ENCODE measurements at regions not wholly inside any gene's neighbourhood (a gene's known extent, or its start where the extent isn't known, plus 50 kb on each side); places are given as distances from the start of the nearest gene placed in this dataset.

DNA sequence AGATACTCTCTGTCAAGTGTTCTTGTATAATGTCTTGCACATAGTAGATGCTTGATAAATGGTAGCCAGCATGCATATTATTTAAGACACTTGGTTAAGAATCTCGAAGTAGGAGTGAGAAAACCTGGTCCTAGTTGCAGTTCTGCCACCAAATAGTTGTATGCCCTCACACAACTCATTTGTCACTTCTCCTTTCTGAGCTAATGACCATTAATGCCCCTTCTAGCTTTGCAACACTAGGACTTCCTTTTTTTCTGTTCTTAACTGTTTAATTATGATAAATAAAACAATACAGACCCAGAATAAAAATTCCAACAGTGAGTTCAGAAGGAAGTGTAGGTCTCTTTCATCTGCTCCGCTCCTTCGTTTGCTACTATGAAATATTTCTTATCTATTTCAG, 453.6 kb downstream of the TMEM135 start:
- no peak overlapping the region for H3K4me3 Mint-ChIP-seq
- no peak overlapping the region for H3K27ac Mint-ChIP-seq
- intact Hi-C loops (cut with micrococcal nuclease): no loop called here
- no peaks in the 10 kb centered on the region for H3K36me3 Mint-ChIP-seq (ENCODE audit: low read depth)
- H3K4me1 Mint-ChIP-seq (ENCODE audit: low read depth): no peaks in the 10 kb centered on the region
- H3K27me3 Mint-ChIP-seq (ENCODE audit: insufficient read depth): no peaks in the 10 kb centered on the region
- H3K9me3 Mint-ChIP-seq: no peaks in the 10 kb centered on the region
- no peak for DNase-seq (ENCODE audit: low spot score)

DNA sequence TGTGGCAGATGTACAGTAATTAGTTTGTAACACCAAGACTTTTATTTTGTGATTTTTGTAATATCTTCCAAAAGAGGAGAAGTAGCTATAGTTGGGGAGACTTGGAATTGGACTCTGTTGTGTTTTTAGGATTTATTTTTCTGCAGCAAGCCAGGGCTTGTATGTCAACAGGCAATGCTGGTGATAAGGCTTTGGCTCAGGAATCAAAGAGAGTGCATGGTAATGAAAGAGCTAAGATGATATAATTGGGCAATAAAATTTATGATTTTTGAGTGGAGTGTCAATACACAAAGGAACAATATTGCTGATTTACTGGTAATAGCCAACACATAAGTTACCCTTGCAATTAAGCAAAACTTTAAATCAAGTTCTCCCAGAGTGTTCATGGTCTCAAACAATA, 452.9 kb downstream of the TMEM135 start:
- H3K27ac Mint-ChIP-seq: no peak overlapping the region
- H3K27me3 Mint-ChIP-seq (ENCODE audit: insufficient read depth): no peaks in the 10 kb centered on the region
- no peak for DNase-seq (ENCODE audit: low spot score)

DNA sequence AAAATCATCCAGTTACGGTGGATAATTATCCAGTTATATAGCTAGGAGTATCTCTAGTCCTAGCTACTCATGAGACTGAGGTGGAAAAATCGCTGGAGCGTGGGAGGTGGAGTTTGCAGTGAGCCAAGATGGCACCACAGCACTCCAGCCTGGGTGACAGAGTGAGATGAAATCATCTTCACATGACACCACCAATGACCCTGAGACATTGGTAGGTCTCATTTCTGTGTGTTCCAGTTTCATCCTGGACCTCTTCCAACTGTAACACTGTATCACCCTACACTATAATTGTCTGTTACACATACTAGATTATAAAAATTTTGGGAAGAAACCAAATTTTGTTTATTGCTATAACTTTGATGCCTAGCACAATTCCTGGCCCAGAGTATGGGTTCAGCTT, 446.8 kb downstream of the TMEM135 start:
- Mint-ChIP-seq H3K27me3 (ENCODE audit: insufficient read depth) (no peaks in the 10 kb centered on the region), H3K9me3 (no peaks in the 10 kb centered on the region), H3K4me3 (no peak overlapping the region), H3K27ac (no peak overlapping the region), H3K4me1 (ENCODE audit: low read depth) (no peaks in the 10 kb centered on the region), H3K36me3 (ENCODE audit: low read depth) (no peaks in the 10 kb centered on the region)
- DNase-seq (ENCODE audit: low spot score): no peak
- intact Hi-C loops (cut with micrococcal nuclease): no loop called here

More for the DNA sequence above, 452.9 kb downstream of the TMEM135 start:
- no peaks in the 10 kb centered on the region for H3K4me1 Mint-ChIP-seq (ENCODE audit: low read depth)
- no peaks in the 10 kb centered on the region for H3K9me3 Mint-ChIP-seq
- no peaks in the 10 kb centered on the region for H3K36me3 Mint-ChIP-seq (ENCODE audit: low read depth)
- H3K4me3 Mint-ChIP-seq: no peak overlapping the region
- intact Hi-C loops (cut with micrococcal nuclease): no loop called here

DNA sequence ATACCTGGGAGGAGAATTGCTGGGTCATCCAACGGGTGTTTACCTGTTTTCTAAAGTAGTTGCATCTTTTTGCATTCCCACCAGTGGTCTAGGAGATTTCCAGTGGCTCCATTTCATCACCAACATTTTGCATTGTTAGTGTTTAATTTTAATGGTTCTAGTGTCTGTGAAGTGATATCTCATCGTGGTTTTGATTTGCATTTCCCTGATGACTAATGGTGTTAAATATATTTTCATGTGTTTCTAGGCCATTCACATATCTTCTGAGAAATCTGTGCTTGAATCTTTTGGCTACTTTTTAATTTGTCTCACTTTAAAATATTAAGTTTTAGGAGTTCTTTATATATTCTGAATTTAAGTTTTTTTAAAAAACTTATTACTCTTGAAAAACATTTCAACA, 439.6 kb downstream of the TMEM135 start:
- intact Hi-C loops (cut with micrococcal nuclease): no loop called here
- DNase-seq (ENCODE audit: low spot score): no peak
- no peak overlapping the region for H3K27ac Mint-ChIP-seq
- H3K9me3 Mint-ChIP-seq: no peaks in the 10 kb centered on the region
- no peak overlapping the region for H3K4me3 Mint-ChIP-seq
- no peaks in the 10 kb centered on the region for H3K36me3 Mint-ChIP-seq (ENCODE audit: low read depth)
- H3K4me1 Mint-ChIP-seq (ENCODE audit: low read depth): no peaks in the 10 kb centered on the region
- H3K27me3 Mint-ChIP-seq (ENCODE audit: insufficient read depth): no peaks in the 10 kb centered on the region

DNA sequence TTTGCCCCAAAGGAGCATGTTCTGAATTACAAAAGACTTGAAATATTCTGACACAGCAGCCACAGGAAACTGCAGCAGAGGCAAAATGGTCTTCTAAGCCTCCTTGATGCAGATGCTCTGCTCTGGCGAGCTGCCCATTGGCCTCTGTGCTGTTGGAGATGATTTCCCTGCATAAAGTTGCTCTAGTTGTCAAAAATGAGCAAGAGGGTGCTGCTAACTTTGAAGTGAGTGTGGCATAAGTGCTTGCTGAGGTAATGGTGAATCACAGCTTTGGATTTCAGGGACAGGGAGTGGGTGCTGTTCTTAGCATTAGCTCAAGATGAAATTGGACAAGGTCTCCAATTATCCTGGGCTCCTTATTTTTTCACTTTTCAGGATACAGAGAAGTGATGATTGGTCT, 435.4 kb downstream of the TMEM135 start:
- no peak for DNase-seq (ENCODE audit: low spot score)
- intact Hi-C loops (cut with micrococcal nuclease): no loop called here
- Mint-ChIP-seq H3K36me3 (ENCODE audit: low read depth) (no peaks in the 10 kb centered on the region), H3K4me1 (ENCODE audit: low read depth) (no peaks in the 10 kb centered on the region), H3K4me3 (no peak overlapping the region), H3K27me3 (ENCODE audit: insufficient read depth) (no peaks in the 10 kb centered on the region), H3K27ac (no peak overlapping the region), H3K9me3 (no peaks in the 10 kb centered on the region)

DNA sequence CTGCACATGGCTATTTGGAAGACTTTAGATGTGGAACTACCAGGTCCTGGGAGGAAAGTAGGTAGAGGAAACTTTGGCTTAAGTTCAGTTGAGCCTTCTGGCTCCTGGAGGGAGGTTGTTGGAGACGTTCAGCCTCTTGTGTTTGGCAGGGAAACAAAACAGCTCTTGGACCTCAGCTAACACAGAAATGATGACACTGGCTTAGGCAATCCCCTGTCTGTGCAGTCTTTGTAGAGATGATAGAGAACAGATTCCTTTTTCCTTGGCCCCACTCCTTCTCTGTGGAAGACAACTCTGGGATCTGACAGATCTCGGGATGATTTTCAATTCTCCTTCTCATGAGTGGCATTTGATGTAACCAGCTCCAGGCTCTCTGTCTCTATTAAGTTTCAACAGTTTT, 428.5 kb downstream of the TMEM135 start:
- no peaks in the 10 kb centered on the region for H3K36me3 Mint-ChIP-seq (ENCODE audit: low read depth)

DNA sequence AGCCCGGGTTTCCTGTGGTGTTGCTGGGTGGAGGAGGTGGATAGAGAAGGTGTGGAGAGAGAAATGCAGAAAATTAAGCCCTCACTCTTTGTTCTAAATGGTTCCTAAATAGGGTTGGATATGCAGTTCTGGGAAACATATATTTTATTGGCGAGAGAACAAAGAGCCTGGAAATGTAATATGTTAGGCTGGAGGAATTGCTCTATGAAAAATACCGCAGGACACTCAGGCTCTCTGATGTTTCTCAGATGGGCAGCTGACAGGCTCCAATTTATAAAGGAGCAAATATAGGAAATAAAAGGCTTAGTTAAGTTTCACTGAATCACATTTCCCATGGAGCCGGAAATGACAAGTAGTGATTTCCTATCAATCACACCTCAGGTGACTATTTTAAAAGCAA, 428.0 kb downstream of the TMEM135 start:
- Mint-ChIP-seq H3K9me3 (no peaks in the 10 kb centered on the region), H3K27me3 (ENCODE audit: insufficient read depth) (no peaks in the 10 kb centered on the region), H3K4me3 (no peak overlapping the region), H3K4me1 (ENCODE audit: low read depth) (no peaks in the 10 kb centered on the region), H3K27ac (no peak overlapping the region), H3K36me3 (ENCODE audit: low read depth) (no peaks in the 10 kb centered on the region)
- DNase-seq (ENCODE audit: low spot score): no peak
- intact Hi-C loops (cut with micrococcal nuclease): no loop called here

More for the DNA sequence above, 428.5 kb downstream of the TMEM135 start:
- no peaks in the 10 kb centered on the region for H3K27me3 Mint-ChIP-seq (ENCODE audit: insufficient read depth)
- no peak overlapping the region for H3K27ac Mint-ChIP-seq
- intact Hi-C loops (cut with micrococcal nuclease): no loop called here
- no peak overlapping the region for H3K4me3 Mint-ChIP-seq
- H3K9me3 Mint-ChIP-seq: no peaks in the 10 kb centered on the region
- no peaks in the 10 kb centered on the region for H3K4me1 Mint-ChIP-seq (ENCODE audit: low read depth)
- no peak for DNase-seq (ENCODE audit: low spot score)

DNA sequence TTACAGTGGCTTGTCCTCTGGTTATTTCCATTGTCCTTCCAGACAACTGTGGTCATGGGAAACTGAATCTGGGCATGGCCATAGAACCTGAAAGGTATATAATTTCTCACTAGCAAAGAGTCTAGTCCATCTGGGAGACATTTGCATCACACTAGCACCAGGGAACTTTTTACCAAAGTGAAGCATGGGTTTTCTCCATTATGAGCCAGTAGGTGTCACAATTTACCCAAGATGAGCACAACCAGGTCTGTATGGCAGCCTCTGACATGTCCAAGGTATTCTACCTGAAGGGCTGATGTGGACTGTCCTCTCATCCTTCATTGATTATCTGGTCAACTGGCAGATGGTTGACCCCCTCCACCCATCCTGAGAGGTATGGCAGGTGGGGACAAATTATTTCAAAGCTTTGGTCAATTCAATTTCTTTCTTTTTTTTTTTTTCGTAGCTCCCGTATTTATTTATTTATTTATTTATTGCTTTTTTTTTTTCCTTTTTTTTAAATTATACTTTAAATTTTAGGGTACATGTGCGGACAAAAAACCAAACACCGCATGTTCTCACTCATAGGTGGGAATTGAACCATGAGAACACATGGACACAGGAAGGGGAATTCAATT, 425.9 kb downstream of the TMEM135 start:
- no peak for DNase-seq (ENCODE audit: low spot score)
- H3K27me3 Mint-ChIP-seq (ENCODE audit: insufficient read depth): no peaks in the 10 kb centered on the region
- H3K4me3 Mint-ChIP-seq: no peak overlapping the region
- no peak overlapping the region for H3K27ac Mint-ChIP-seq
- intact Hi-C loops (cut with micrococcal nuclease): no loop called here
- H3K36me3 Mint-ChIP-seq (ENCODE audit: low read depth): no peaks in the 10 kb centered on the region
- H3K4me1 Mint-ChIP-seq (ENCODE audit: low read depth): no peaks in the 10 kb centered on the region
- no peaks in the 10 kb centered on the region for H3K9me3 Mint-ChIP-seq

DNA sequence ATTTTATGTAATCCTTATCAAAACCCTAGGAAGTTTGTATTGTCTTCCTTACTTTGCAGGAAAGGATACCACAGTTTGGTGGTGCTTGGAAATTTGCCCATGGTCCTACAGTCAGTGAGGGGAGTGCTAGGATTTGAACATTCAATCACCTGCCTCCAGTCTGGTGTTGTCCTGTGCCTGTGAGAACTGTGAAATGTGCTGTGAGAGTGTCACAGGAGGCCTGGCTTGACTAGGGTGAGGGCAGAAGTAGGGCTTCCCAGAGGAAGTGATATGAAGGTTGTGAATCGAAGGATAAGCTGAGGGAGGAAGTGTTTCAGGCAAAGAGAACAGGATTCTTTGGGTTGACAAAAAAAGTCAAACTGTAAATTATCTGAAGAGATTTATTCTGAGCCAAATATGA, 424.4 kb downstream of the TMEM135 start:
- no peaks in the 10 kb centered on the region for H3K9me3 Mint-ChIP-seq
- no peak overlapping the region for H3K27ac Mint-ChIP-seq
- no peaks in the 10 kb centered on the region for H3K27me3 Mint-ChIP-seq (ENCODE audit: insufficient read depth)
- no peak for DNase-seq (ENCODE audit: low spot score)
- no peaks in the 10 kb centered on the region for H3K36me3 Mint-ChIP-seq (ENCODE audit: low read depth)
- intact Hi-C loops (cut with micrococcal nuclease): no loop called here
- no peak overlapping the region for H3K4me3 Mint-ChIP-seq
- no peaks in the 10 kb centered on the region for H3K4me1 Mint-ChIP-seq (ENCODE audit: low read depth)

DNA sequence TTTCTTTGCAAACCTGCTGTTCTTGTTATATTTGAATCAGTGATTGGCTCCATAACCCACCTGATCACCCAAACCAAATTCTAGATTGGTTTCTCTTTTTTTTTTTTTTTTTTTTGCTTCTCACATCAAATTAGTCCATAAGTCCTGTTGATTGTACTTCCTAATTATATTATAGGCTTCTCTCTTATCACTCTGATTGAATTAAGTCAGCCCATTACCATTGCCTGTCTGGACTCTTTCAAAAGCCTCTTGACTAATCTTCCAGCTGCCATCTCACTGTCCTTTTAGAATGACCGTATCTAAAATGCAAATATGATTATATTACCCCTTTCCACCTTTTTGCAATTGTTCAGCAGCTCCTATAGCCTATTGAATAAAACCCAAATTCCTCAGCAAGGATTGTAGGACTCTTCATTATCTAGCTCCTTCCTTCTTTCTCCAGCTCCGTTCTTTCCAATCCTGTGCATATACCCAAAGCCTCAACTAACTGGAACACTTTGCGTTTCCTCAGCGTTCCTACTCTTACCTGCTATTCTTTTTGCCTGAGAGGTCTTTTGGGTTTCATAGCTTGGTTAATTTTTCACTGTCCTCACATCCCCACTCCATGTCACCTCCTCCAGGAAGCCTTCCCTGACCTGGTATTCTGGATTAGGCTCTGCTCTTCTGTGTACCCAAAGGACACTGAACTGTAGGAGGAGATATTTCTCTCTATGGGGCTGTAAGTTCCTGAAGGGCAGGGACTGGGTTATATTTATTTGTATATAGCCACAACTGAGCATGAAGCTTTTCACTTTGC, 423.3 kb downstream of the TMEM135 start:
- Mint-ChIP-seq H3K9me3 (no peaks in the 10 kb centered on the region), H3K27ac (no peak overlapping the region), H3K4me3 (no peak overlapping the region), H3K36me3 (ENCODE audit: low read depth) (no peaks in the 10 kb centered on the region), H3K27me3 (ENCODE audit: insufficient read depth) (no peaks in the 10 kb centered on the region), H3K4me1 (ENCODE audit: low read depth) (no peaks in the 10 kb centered on the region)
- intact Hi-C loops (cut with micrococcal nuclease): no loop called here
- no peak for DNase-seq (ENCODE audit: low spot score)

DNA sequence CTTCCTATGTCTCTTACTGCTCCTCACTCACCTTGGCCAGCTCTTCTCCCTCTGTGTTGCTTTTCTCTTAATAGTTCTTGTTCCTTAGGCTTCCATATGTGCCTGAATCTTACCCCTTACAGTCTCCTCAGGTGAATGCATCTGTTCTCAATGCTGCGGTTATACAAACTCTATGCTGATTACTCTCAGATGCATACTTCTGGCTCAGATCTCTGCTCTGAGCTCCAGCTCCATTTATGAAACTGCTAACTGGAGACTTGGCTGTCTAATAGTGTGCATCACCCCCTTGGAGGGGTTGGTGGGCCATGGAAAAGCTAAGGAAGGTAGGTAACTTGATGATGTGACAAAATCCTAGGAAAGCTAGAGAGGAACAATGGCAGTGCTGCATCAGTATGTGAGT, 422.5 kb downstream of the TMEM135 start:
- no peak overlapping the region for H3K4me3 Mint-ChIP-seq
- no peaks in the 10 kb centered on the region for H3K27me3 Mint-ChIP-seq (ENCODE audit: insufficient read depth)
- H3K9me3 Mint-ChIP-seq: no peaks in the 10 kb centered on the region
- intact Hi-C loops (cut with micrococcal nuclease): no loop called here
- H3K36me3 Mint-ChIP-seq (ENCODE audit: low read depth): no peaks in the 10 kb centered on the region
- no peak overlapping the region for H3K27ac Mint-ChIP-seq
- H3K4me1 Mint-ChIP-seq (ENCODE audit: low read depth): no peaks in the 10 kb centered on the region
- DNase-seq (ENCODE audit: low spot score): no peak

DNA sequence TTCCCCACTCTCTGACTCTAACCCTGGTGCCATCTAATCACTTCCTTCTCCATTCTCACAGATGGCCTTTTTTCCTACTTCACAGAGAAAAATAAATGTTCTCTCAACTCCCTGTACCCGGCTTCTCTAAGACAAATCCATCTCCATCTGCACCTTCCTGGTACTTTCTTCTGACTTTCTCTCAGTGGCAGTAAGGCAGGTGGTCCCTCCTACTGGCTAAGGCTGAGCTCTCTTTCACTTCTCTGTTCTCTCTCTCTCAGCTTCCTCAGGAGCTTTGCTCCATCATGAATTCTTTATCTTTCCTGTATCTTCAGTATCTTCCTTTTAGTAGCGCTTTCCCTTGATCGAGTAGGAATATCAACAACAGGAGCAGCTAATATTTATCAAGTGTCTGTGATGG, 421.6 kb downstream of the TMEM135 start:
- Mint-ChIP-seq H3K36me3 (ENCODE audit: low read depth) (no peaks in the 10 kb centered on the region), H3K4me3 (no peak overlapping the region), H3K4me1 (ENCODE audit: low read depth) (no peaks in the 10 kb centered on the region), H3K27me3 (ENCODE audit: insufficient read depth) (no peaks in the 10 kb centered on the region), H3K9me3 (no peaks in the 10 kb centered on the region), H3K27ac (no peak overlapping the region)
- DNase-seq (ENCODE audit: low spot score): no peak
- intact Hi-C loops (cut with micrococcal nuclease): no loop called here

DNA sequence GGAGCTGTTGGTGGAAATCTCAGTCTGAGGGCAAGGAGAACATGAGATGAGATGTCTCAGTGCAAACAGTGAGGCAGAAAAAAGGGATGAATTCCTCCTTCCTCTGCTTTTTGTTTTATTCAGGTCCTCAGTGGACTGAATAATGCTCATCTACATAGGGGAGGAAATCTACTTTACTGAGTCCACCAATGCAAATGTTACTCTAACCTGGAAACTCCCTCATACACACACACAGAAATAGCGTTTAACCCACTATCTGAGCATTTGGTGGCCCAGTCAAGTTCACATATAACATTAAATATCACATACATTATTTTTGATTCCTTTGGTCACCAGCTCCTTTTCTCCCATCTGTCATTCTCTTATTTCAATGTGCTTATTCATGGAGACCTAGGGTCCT, 418.8 kb downstream of the TMEM135 start:
- intact Hi-C loops (cut with micrococcal nuclease): no loop called here
- Mint-ChIP-seq H3K4me1 (ENCODE audit: low read depth) (no peaks in the 10 kb centered on the region), H3K36me3 (ENCODE audit: low read depth) (no peaks in the 10 kb centered on the region), H3K27ac (no peak overlapping the region), H3K4me3 (no peak overlapping the region), H3K27me3 (ENCODE audit: insufficient read depth) (no peaks in the 10 kb centered on the region), H3K9me3 (no peaks in the 10 kb centered on the region)
- no peak for DNase-seq (ENCODE audit: low spot score)

DNA sequence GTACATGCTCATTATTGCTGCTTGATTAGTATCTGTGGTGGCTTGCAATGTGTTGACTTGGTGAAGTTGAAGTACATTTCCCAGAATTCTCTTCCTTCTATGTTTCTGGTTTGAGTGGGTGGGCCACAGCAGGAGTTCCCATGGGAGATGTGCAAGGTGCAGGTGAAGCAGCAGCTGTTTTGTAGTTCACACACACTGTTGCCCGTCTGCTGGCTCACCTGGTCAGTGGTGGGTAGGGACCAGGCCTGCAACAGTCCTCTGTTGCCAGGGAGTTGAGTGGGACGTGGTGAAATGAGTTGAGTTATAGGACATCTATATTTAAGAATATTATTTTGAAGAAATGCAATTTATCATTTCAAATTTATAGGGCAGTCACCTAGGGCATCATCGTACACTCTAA, 417.4 kb downstream of the TMEM135 start:
- no peaks in the 10 kb centered on the region for H3K4me1 Mint-ChIP-seq (ENCODE audit: low read depth)
- no peaks in the 10 kb centered on the region for H3K27me3 Mint-ChIP-seq (ENCODE audit: insufficient read depth)
- intact Hi-C loops (cut with micrococcal nuclease): no loop called here
- no peaks in the 10 kb centered on the region for H3K9me3 Mint-ChIP-seq
- no peaks in the 10 kb centered on the region for H3K36me3 Mint-ChIP-seq (ENCODE audit: low read depth)
- no peak overlapping the region for H3K27ac Mint-ChIP-seq
- no peak overlapping the region for H3K4me3 Mint-ChIP-seq
- no peak for DNase-seq (ENCODE audit: low spot score)
